Endothelial cell of umbilical vein (primary cell): ENCODE measurements at regions not wholly inside any gene's neighbourhood (a gene's known extent, or its start where the extent isn't known, plus 50 kb on each side); places are given as distances from the start of the nearest gene placed in this dataset.

Source experiments
- BruUV-seq: library from RNA; stranded (reverse); fragments of 400-500 nt; replicated peaks from 2 replicates; lab custom pipeline; 2021; lab: Mats Ljungman, UMichigan
- CTCF ChIA-PET: fragments of 300-600, 350-600 bp; sonication (Branson Sonifier 250); formaldehyde crosslinking; loops from one replicate; lab custom pipeline; 2021; ENCODE audit warnings: antibody characterized with exemption, inconsistent platforms; lab: Charles Lee
- POLR2A ChIA-PET: fragments of 300-600, 350-600 bp; sonication (Branson Sonifier 250); formaldehyde crosslinking; loops from one replicate; lab custom pipeline; 2021; ENCODE audit warnings: antibody characterized with exemption, inconsistent platforms; lab: Charles Lee
- DNase-seq: peaks from one replicate; pipeline ENCODE4 v3.0.0-alpha.2; 2011; ENCODE audit warnings: low read depth, low spot score
- FAIRE-seq: peaks from 2 replicates; lab custom pipeline; 2011; peaks lifted over from hg19 to GRCh38; lab: Jason Lieb, UNC
- H2AFZ ChIP-seq: 2 replicates; pipeline ENCODE4 v1.6.0; 2012; ENCODE audit warnings: low read depth, low read length, control low read depth, inconsistent platforms
- H3K27ac ChIP-seq: 2 replicates; pipeline ENCODE4 v1.5.1; 2011; ENCODE audit warnings: low read depth, mild to moderate bottlenecking, control low read depth, low read length, moderate library complexity; ENCODE audit not compliant: insufficient read depth
- H3K27me3 ChIP-seq, 2 experiments: 2 replicates each; pipeline versions ENCODE4 v1.6.0 to v1.6.1; 2011; ENCODE audit warnings: low read length in 2 of 2, mixed read lengths in 1 of 2; ENCODE audit not compliant: control insufficient read depth in 2 of 2, insufficient read depth in 2 of 2
- H3K36me3 ChIP-seq, 2 experiments: 2 replicates in 1 of 2; 3 replicates in 1 of 2; pipeline ENCODE4 v1.5.1; 2011; ENCODE audit warnings: low read length in 2 of 2, mild to moderate bottlenecking in 1 of 2, moderate library complexity in 1 of 2; ENCODE audit not compliant: control insufficient read depth in 2 of 2, insufficient read depth in 2 of 2; ENCODE audit errors: extremely low read depth in 1 of 2
- H3K4me1 ChIP-seq: 3 replicates; pipeline ENCODE4 v1.5.1; 2011; ENCODE audit warnings: mild to moderate bottlenecking, low read length; ENCODE audit not compliant: control insufficient read depth, insufficient read depth; ENCODE audit errors: extremely low read depth
- H3K4me2 ChIP-seq: 2 replicates; pipeline ENCODE4 v1.6.1; 2011; ENCODE audit warnings: low read length, control low read depth, mixed read lengths; ENCODE audit not compliant: insufficient read depth
- H3K4me3 ChIP-seq, 3 experiments: fragments of 200-600 bp in 1 of 3; sonication (generic), shearing (Covaris generic) in 1 of 3; replicated peaks in 1 of 3; 2 replicates each; pipeline ENCODE4 v1.5.1; 2011 to 2016; ENCODE audit warnings: control low read depth in 3 of 3, low read length in 3 of 3, mild to moderate bottlenecking in 2 of 3, inconsistent platforms in 1 of 3, low read depth in 1 of 3, moderate library complexity in 1 of 3; ENCODE audit not compliant: insufficient read depth in 1 of 3
- H3K79me2 ChIP-seq: 2 replicates; pipeline ENCODE4 v1.6.0; 2012; ENCODE audit warnings: low read length, inconsistent platforms; ENCODE audit not compliant: control insufficient read depth, insufficient read depth
- H3K9ac ChIP-seq: replicated peaks from 2 replicates; pipeline ENCODE3; 2011; ENCODE audit warnings: low read length, control low read depth; ENCODE audit not compliant: insufficient read depth; ENCODE audit errors: extremely low read depth
- H3K9me1 ChIP-seq: replicated peaks from 3 replicates; pipeline ENCODE4 v1.6.0; 2011; ENCODE audit warnings: mild to moderate bottlenecking, low read length; ENCODE audit not compliant: control insufficient read depth, insufficient read depth; ENCODE audit errors: extremely low read depth
- H3K9me3 ChIP-seq: replicated peaks from 2 replicates; pipeline ENCODE4 v1.5.1; 2012; ENCODE audit warnings: low read length, inconsistent platforms; ENCODE audit not compliant: control insufficient read depth, insufficient read depth
- H4K20me1 ChIP-seq: replicated peaks from 2 replicates; pipeline ENCODE3; 2011; ENCODE audit warnings: mild to moderate bottlenecking, low read length; ENCODE audit not compliant: control insufficient read depth, insufficient read depth; ENCODE audit errors: extremely low read depth
- CTCF ChIP-seq, 2 donors: IDR thresholded peaks; 1 replicate in 1 of 2; 2 replicates in 1 of 2; pipeline ENCODE4 v1.5.1; 2011; ENCODE audit warnings: low read length in 2 of 2, mild to moderate bottlenecking in 2 of 2, moderate library complexity in 2 of 2, control low read depth in 1 of 2, inconsistent platforms in 1 of 2, low read depth in 1 of 2; ENCODE audit not compliant: insufficient read depth in 1 of 2; ENCODE audit errors: extremely low read depth in 1 of 2
- MAX ChIP-seq: IDR thresholded peaks from 2 replicates; pipeline ENCODE4 v1.6.1; 2011; ENCODE audit not compliant: insufficient read depth, insufficient read length
- MYC ChIP-seq: IDR thresholded peaks from one replicate; pipeline ENCODE4 v1.6.1; 2011; ENCODE audit warnings: mild to moderate bottlenecking, low read depth, low read length
- POLR2A ChIP-seq: IDR thresholded peaks from 2 replicates; pipeline ENCODE4 v1.6.1; 2012; ENCODE audit warnings: low read depth, mild to moderate bottlenecking, control low read depth, low read length
- POLR2AphosphoS5 ChIP-seq: IDR thresholded peaks from 2 replicates; pipeline ENCODE4 v1.6.1; 2012; ENCODE audit warnings: low read depth, mild to moderate bottlenecking, control low read depth, low read length, moderate library complexity; ENCODE audit not compliant: insufficient read depth
- dilution Hi-C: fragments of 300-500 bp; cut with MboI; formaldehyde crosslinking; loops from one replicate; pipeline ENCODE4 v1.15.0; 2019; ENCODE audit warnings: low sequenced_read_pairs; ENCODE audit not compliant: extremely low pct_ligation_motif_present
- intact Hi-C: fragments of 100-400 bp; cut with micrococcal nuclease; formaldehyde crosslinking; loops from one replicate; pipeline ENCODE4 v1.10.0; 2022

GRCh38 chr2:181258720-181259119 is 198.5 kb upstream of the ITGA4 start:
- no peak for FAIRE-seq
- Histone ChIP-seq H4K20me1 (no peaks in the 10 kb centered on the region), H2AFZ (no peak overlapping the region), H3K27me3 (peaks cover 0 to 2% of the 10 kb centered on the region in 2 experiments), H3K4me3 (no peak overlapping the region), H3K4me1 (no peaks in the 10 kb centered on the region), H3K9me1 (no peaks in the 10 kb centered on the region), H3K9ac (no peak overlapping the region), H3K27ac (no peak overlapping the region), H3K9me3 (no peaks in the 10 kb centered on the region), H3K79me2 (no peaks in the 10 kb centered on the region), H3K4me2 (no peak overlapping the region), H3K36me3 (no peaks in the 10 kb centered on the region)
- ChIA-PET POLR2A (no interaction called here), CTCF (no interaction called here)
- TF ChIP-seq MYC = no peak
- DNase-seq = no peak
- no TSS peak for BruUV-seq
- intact Hi-C loops = no loop called here
- dilution Hi-C loops = no loop called here

DNA sequence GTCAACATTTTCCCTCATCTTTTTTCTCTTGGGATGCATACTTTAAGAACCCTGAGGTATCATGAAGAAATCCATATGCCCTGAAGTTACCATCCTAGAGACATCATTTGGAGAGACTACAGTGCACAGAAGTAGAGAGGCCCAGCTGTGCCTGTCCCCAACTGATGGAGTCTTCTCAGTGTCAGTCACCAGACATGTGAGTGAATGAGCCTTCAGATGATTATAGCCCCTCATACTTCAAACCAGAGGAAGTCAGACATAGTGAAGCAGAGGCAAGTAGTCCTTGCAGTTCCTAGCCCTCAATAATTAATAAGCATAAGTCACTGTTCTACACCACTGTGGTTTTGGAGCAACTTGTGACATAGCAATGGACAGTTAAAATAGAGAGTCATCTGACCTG is 194.4 kb upstream of the ITGA4 start:
- BruUV-seq = no TSS peak
- POLR2A ChIA-PET = no interaction called here

More for the DNA sequence above, 194.4 kb upstream of the ITGA4 start:
- Histone ChIP-seq H3K4me3 (no peak overlapping the region), H3K79me2 (no peaks in the 10 kb centered on the region), H3K27ac (no peak overlapping the region), H3K27me3 (peaks cover 0 to 4% of the 10 kb centered on the region in 2 experiments), H3K4me1 (no peaks in the 10 kb centered on the region), H3K9me1 (no peaks in the 10 kb centered on the region), H3K4me2 (no peak overlapping the region), H3K9me3 (no peaks in the 10 kb centered on the region), H4K20me1 (no peaks in the 10 kb centered on the region), H3K9ac (no peak overlapping the region), H3K36me3 (no peaks in the 10 kb centered on the region), H2AFZ (no peak overlapping the region)
- dilution Hi-C loops (no loop called here), intact Hi-C loops (no loop called here)
- TF ChIP-seq CTCF (IDR thresholded peaks at IDR 0.05; ENCODE audit: extremely low read depth in 1 of 2, insufficient read depth in 1 of 2, low read depth in 1 of 2, low read length in 2 of 2) (no peak), MYC (no peak), POLR2AphosphoS5 (no peak), MAX (no peak), POLR2A (no peak)
- CTCF ChIA-PET = interaction anchor here (0.6 kb wide), 1 partner anchor 85 kb away, joined by 3 read pairs; no protein-coding TSS in a partner anchor
- no peak for DNase-seq
- no peak for FAIRE-seq
